ENCODE measurements at regions not wholly inside any gene's neighbourhood (a gene's known extent, or its start where the extent isn't known, plus 50 kb on each side); places are given as distances from the start of the nearest gene placed in this dataset.

GRCh38 chr13:104671901-104672300 lies 1605.7 kb upstream of the SLC10A2 start:
- TF ChIP-seq EZH2 (IDR thresholded peaks at IDR 0.05; ENCODE audit: low read depth, unreplicated experiment) (no peak), CTCF (conservative IDR thresholded peaks at IDR 0.05; ENCODE audit: low read depth in 2 of 2) (no peak), JUNB (IDR thresholded peaks at IDR 0.05; ENCODE audit: unreplicated experiment) (no peak), POLR2AphosphoS5 (IDR thresholded peaks at IDR 0.05; ENCODE audit: low read depth) (no peak), REST (IDR thresholded peaks at IDR 0.05; ENCODE audit: unreplicated experiment) (no peak), CREB1 (CRISPR knock-in tag; IDR thresholded peaks at IDR 0.05; ENCODE audit: low read depth) (no peak), EZH2phosphoT487 (IDR thresholded peaks at IDR 0.05; ENCODE audit: unreplicated experiment) (no peak)

Data from GM23338 (cell line).